ENCODE measurements at regions not wholly inside any gene's neighbourhood (a gene's known extent, or its start where the extent isn't known, plus 50 kb on each side); places are given as distances from the start of the nearest gene placed in this dataset.

GRCh38 chr11:119974467-119974866, 163.4 kb downstream of the TRIM29 start:
- no peak overlapping the region for H3K23ac ChIP-seq (ENCODE audit: low read depth, low read length)
- dilution Hi-C loops (cut with HindIII; ENCODE audit: low sequenced_read_pairs, unreplicated experiment) (no loop called here), in situ Hi-C loops (cut with MboI; ENCODE audit: low sequenced_read_pairs) (no loop called here), intact Hi-C loops (cut with micrococcal nuclease) (no loop called here)
- no peak overlapping the region for H2AFZ ChIP-seq (replicated peaks; ENCODE audit: low read length, poor library complexity)
- H3K27me3 ChIP-seq (ENCODE audit: control insufficient read depth, insufficient read depth, low read length): peaks cover 28% of the 10 kb centered on the region; the same call in 1 of the 2 replicates
- no TSS peak for BruUV-seq (replicated peaks)
- H3K9me1 ChIP-seq (ENCODE audit: insufficient read depth, low read length): no peaks in the 10 kb centered on the region
- no peak overlapping the region for H4K91ac ChIP-seq (ENCODE audit: insufficient read depth, low read depth, low read length)
- TF ChIP-seq MAFK (IDR thresholded peaks at IDR 0.05; ENCODE audit: low read depth, low read length): no peak
- no peak for TF ChIP-seq RAD21 (IDR thresholded peaks at IDR 0.05; ENCODE audit: low read length)
- TF ChIP-seq, protein P1, sequence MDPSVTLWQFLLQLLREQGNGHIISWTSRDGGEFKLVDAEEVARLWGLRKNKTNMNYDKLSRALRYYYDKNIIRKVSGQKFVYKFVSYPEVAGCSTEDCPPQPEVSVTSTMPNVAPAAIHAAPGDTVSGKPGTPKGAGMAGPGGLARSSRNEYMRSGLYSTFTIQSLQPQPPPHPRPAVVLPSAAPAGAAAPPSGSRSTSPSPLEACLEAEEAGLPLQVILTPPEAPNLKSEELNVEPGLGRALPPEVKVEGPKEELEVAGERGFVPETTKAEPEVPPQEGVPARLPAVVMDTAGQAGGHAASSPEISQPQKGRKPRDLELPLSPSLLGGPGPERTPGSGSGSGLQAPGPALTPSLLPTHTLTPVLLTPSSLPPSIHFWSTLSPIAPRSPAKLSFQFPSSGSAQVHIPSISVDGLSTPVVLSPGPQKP (IDR thresholded peaks at IDR 0.05; ENCODE audit: borderline replicate concordance, low read depth, low read length): no peak
- no peak for TF ChIP-seq MXI1 (IDR thresholded peaks at IDR 0.05; ENCODE audit: borderline replicate concordance, low read depth, low read length)
- TF ChIP-seq USF2 (IDR thresholded peaks at IDR 0.05; ENCODE audit: low read depth, low read length): no peak
- TF ChIP-seq RCOR1 (IDR thresholded peaks at IDR 0.05; ENCODE audit: insufficient replicate concordance, low read length): no peak
- ATAC-seq (ENCODE audit: low read depth) (no peak), DNase-seq (no peak)
- H2BK120ac ChIP-seq (ENCODE audit: low read depth, low read length): no peak overlapping the region
- no peaks in the 10 kb centered on the region for H3K79me1 ChIP-seq (ENCODE audit: low read depth in 1 of 2, low read length in 2 of 2)
- no peaks in the 10 kb centered on the region for H3K9me3 ChIP-seq (ENCODE audit: control insufficient read depth, insufficient read depth, low read length)
- ChIA-PET CTCF (no interaction called here), POLR2A (ENCODE audit: unreplicated experiment) (no interaction called here)
- H4K5ac ChIP-seq (ENCODE audit: low read depth, low read length): no peak overlapping the region
- no peak overlapping the region for H2AK9ac ChIP-seq (replicated peaks; ENCODE audit: low read depth, low read length, poor library complexity)
- no CpG with 5 or more reads among the region's 4 CpGs for WGBS, 2 experiments (ENCODE audit: extremely low coverage in 2 of 2, insufficient read length in 1 of 2)
- H2AK5ac ChIP-seq (ENCODE audit: low read depth, low read length): no peak overlapping the region
- H3K4me2 ChIP-seq (ENCODE audit: low read depth, low read length): no peak overlapping the region
- H2BK15ac ChIP-seq (ENCODE audit: low read depth, low read length): no peak overlapping the region
- no peak overlapping the region for H3K56ac ChIP-seq (ENCODE audit: extremely low read depth, insufficient read depth, low read length)
- no peak overlapping the region for H3K14ac ChIP-seq (replicated peaks; ENCODE audit: low read depth, low read length)
- H2BK20ac ChIP-seq (ENCODE audit: low read depth, low read length): no peak overlapping the region
- H3K36me3 ChIP-seq (ENCODE audit: control insufficient read depth, insufficient read depth, low read length): no peaks in the 10 kb centered on the region
- H3K9ac ChIP-seq (ENCODE audit: low read depth, low read length): no peak overlapping the region
- no peak overlapping the region for H3K18ac ChIP-seq (ENCODE audit: low read depth, low read length)
- H3K4me1 ChIP-seq (ENCODE audit: control insufficient read depth, insufficient read depth, low read length): no peaks in the 10 kb centered on the region
- no peak overlapping the region for H4K8ac ChIP-seq (ENCODE audit: low read depth in 2 of 2, low read length in 2 of 2)
- no peak overlapping the region for H3K4me3 ChIP-seq (ENCODE audit: insufficient read depth, low read depth, low read length)
- no peak overlapping the region for H3K27ac ChIP-seq (ENCODE audit: insufficient read depth, low read length)
- H2BK5ac ChIP-seq (ENCODE audit: low read depth, low read length, poor library complexity, severe bottlenecking): no peak overlapping the region
- H4K20me1 ChIP-seq (ENCODE audit: insufficient read depth, low read length): no peaks in the 10 kb centered on the region
- H3K4ac ChIP-seq (ENCODE audit: low read depth, low read length): no peak overlapping the region

All from IMR-90 (cell line).